GM12865 (cell line): ENCODE measurements at regions not wholly inside any gene's neighbourhood (a gene's known extent, or its start where the extent isn't known, plus 50 kb on each side); places are given as distances from the start of the nearest gene placed in this dataset.
"Not testable (repeated sequence)": the region's sequence is repeated elsewhere in the genome, so short reads cannot be mapped to it uniquely, and the experiment has no call there.

Source experiments
- DNase-seq: peaks from one replicate; pipeline ENCODE4 v3.0.0; 2010; ENCODE audit warnings: low read depth
- H3K4me3 ChIP-seq: 2 replicates; pipeline ENCODE4 v1.5.1; 2011; ENCODE audit warnings: mild to moderate bottlenecking, low read depth, low read length, control low read depth

- not testable (repeated sequence) for DNase-seq, H3K4me3 ChIP-seq
Observed at GRCh38 chr9:63450836-63451235, 1834.2 kb downstream of the FOXD4L5 start.

DNA sequence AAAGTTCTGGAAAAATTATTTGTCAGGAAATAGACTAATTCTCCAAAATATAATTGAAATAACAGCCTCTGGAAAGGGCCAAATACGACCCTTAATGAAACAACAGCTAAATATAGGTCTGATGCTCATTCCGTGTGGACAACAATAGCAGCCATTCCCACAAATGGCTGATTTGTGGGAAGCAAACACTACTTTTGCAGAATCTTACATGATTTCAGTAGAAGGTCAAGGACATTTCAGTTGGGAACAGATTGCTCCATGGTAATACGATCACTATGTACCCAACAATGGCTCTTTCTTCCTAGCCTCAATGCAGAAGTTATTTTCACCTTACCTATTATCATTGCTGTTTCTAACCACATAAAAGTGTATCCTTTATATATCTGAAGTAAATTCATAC, 1859.9 kb downstream of the FOXD4L5 start:
- not testable (repeated sequence) for DNase-seq, H3K4me3 ChIP-seq

DNA sequence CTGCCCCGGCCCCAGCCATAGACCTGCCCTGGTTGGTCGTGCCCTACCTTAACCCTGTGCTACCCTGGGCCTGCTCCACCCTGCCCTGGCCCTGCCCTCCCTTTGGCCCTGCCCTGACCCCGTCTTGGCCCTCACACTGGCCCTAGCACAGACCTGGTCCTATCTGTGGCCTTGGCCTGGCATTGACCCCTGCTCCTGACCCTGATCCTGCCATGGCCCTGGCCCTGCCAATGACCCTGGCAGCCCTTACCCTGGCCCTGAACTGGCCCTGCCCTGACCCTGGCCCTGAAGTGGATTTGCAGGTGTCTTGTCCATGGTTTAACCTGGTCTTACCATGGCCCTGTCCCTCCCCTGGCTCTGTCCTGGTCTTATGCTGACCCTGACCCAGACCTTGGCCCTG, 1894.1 kb downstream of the FOXD4L5 start:
- not testable (repeated sequence) for H3K4me3 ChIP-seq, DNase-seq

DNA sequence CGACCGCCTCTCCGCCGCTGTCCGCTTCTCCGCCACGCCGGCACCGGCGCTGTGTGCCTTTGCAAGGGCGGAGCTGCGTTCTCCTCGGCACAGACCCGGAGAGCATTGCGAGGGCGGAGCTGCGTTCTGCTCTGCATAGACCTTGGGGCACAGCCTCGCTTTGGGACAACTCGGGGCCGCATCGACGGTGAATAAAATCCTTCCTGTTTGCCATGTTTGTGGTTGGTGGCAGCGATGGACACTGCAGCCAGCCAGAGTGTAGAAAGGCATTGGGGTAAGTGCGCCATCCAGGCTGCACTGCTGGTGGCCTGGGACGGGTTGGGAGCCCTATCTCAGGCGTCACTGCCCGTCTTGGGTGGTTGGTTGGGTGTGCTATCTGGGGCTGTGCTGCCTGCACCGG, 1899.5 kb downstream of the FOXD4L5 start:
- H3K4me3 ChIP-seq: not testable (repeated sequence)
- peak; percentile 7 for DNase-seq

DNA sequence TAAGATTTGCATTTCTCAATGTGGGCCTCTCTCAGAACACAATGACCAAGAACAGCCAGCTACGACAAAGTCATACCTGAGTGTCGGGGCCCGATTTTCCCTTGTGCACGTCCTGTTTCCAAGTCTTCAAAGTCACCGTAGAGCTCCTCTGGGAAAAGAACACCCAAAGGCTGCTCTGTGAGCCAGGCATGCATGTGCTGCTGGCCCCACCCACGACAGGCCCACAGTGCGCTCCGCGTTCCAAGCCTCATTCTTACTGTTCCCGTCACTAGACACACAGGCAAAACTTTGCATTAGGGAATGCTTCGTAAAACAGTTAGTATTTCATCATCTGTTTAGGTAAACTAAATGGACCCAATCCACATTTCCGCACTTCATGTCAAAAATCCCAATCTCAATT, 1905.1 kb downstream of the FOXD4L5 start:
- DNase-seq, H3K4me3 ChIP-seq: not testable (repeated sequence)

GRCh38 chr9:63354219-63354618, 1930.8 kb downstream of the FOXD4L5 start:
- not testable (repeated sequence) for H3K4me3 ChIP-seq
- peak; percentile 45 for DNase-seq

DNA sequence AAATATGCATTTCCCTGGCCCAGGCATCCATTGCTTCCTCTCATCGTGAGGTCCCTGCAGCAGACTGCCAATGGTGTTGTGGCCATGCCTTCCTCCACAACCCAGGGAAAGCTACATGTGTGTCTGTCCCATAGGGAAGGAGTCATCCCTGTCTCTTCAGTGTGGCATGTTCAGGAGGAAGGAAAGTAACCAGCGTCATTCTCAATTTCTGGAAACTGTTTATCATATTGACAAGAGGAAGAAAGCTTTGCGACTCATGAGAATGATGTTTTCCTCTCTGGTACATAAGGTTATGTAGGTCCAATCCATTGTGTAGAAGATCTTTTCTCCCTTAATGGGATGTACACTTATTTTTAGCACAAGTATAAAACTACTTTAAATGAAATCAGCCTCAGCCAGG, 1937.7 kb downstream of the FOXD4L5 start:
- not testable (repeated sequence) for DNase-seq, H3K4me3 ChIP-seq

DNA sequence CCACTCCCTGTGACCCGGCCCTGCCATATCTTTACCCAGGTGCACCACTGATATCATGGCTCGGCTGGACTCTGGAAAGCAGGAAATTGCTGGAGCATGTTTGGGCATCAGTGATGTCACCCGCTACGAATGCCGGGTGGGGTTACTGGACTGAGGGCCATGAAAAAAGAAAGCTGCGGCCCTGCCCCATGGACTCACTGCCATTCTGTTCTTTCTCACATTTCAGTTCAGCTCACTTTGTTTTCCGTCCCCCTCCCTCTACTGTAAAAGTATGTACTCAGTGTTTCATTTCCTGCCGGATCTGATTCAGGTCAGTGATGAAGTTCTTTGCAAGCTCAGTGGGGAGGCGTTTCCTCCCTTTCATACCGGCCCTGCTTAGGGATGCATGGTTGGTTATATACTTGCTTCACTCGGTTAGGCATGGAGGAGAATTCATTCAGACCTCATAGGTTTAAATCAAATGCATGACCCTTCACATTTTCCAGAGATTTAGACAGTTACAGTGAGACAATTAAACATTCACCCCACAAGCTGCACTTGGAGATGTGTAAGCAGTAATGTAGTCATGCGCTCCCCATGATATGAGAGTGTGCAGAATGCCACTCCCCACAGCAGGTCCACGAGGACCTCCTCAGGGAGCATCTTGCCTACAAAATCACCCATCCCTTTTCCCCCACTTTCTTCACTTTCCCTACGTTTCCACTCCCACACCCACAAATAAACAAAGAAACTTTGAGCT, 1938.5 kb downstream of the FOXD4L5 start:
- not testable (repeated sequence) for H3K4me3 ChIP-seq
- DNase-seq: peak; percentile 87

- not testable (repeated sequence) for H3K4me3 ChIP-seq, DNase-seq
Observed at GRCh38 chr9:63344408-63344807, 1940.6 kb downstream of the FOXD4L5 start.

DNA sequence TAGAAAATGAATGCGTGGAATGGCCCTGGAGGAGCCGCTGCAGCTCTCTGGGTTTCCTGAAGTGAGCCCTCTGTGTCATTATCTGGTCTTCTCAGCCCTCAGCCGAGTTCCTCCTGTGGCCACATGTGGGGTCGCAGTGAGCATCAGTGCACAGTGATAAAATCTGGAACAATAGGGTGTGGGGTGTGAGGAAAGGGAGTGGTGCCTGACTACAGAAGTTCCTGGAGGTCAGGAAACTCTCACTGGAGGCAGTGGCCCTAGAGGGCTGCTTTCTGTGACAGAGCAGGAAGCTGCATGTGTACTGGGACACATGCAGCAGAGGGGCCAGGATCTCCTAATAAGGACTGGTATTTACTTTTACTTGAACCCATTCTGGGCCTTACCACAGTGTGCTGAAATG, 1942.5 kb downstream of the FOXD4L5 start:
- DNase-seq: not testable (repeated sequence)

GRCh38 chr9:63337899-63338604, 1947.0 kb downstream of the FOXD4L5 start:
- not testable (repeated sequence) for H3K4me3 ChIP-seq, DNase-seq

More for the DNA sequence above, 1942.5 kb downstream of the FOXD4L5 start:
- not testable (repeated sequence) for H3K4me3 ChIP-seq

DNA sequence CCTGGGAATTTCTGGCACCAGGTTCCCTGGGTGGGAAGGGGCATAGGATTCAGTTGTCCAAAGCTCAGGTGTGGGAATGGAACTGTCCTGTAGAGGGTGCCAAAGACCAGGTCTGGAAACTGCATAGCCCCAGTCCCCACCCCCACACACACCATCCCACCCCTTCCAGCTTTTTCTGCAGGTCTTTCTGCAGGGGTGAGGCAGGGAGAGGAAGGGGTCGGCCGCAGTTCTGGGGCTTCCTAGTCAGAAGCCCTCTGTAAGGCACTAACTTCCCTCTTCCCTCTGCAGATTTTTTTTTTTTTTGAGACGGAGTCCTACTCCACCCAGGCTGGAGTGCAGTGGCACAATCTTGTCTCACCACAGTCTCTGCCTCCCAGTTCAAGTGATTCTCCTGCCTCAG, 1949.7 kb downstream of the FOXD4L5 start:
- not testable (repeated sequence) for H3K4me3 ChIP-seq, DNase-seq

- H3K4me3 ChIP-seq, DNase-seq: not testable (repeated sequence)
Observed at GRCh38 chr9:63334187-63334586, 1950.8 kb downstream of the FOXD4L5 start.

DNA sequence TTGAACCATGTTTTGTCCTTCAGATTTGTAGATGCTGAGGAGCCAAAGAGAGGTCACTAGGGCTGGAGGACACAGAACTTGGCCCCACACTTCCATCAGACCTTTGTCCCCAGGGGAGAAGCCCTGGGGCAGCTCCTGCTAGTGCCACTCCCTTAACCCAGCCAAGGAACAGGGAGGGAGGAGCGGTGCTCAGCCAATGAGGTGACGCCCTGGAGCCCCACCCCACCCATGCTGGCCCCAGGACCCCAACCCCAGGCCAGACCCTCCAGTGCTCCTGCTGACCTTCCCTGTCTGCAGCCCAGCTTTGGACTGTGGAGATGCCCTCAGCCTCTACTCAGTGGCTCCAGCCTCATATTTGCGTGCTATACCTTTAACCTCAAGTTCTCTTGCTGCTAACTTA, 1951.9 kb downstream of the FOXD4L5 start:
- H3K4me3 ChIP-seq, DNase-seq: not testable (repeated sequence)

DNA sequence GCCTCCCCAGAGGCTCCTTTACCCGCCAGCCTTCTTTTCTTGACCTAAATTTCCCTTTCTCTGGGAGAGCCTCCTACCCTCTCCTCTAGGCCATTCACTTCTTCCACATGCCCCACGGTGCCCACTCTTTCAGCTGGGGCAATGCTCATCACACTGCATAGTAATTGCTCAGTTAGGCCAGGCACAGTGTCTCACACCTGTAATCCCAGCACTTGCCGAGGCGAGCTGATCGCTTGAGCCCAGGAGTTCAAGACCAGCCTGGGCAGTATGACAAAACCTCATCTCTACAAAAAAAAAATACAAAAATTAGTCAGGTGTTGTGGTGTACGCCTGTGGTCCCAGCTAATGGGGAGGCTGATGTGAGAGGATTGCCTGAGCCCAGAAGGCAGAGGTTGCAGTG, 1956.7 kb downstream of the FOXD4L5 start:
- not testable (repeated sequence) for DNase-seq, H3K4me3 ChIP-seq

DNA sequence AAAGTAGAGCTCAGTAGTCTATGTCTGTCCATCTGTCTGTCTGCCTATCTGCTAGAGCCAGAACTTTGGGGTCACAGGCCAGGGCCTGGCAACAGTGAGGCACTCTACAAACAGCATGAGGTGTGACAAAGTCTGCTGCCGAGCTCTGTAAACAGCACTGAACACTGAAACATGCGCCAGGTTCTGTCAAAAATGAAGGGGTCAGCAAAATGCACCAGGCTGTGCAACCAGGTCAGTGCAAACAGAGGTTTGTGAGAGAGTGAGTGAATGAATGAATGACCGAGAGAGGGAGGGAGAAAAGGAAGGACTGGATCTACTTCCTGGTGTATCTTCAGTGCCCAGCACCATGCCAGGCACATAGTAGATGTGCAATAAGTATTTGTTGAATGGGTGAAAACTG, 1957.8 kb downstream of the FOXD4L5 start:
- DNase-seq, H3K4me3 ChIP-seq: not testable (repeated sequence)

DNA sequence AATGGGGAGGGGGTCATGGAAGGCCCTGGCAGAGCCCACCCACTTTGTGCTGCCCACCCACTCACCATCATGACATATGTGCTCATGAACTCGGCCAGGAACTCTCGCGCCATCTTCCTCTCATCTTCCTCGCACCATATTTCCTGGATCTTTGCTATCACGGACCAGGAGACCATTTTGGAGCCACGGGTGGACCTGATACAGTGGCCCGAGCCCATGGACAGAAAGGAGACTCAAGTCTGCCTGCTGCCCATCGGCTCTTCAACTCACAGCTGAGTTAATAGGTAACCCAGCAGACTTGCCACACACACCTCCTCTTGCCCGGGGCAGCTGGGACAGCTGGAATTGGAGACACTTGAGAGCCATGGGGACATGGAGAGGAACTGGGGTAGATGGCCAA, 1958.3 kb downstream of the FOXD4L5 start:
- not testable (repeated sequence) for DNase-seq, H3K4me3 ChIP-seq

DNA sequence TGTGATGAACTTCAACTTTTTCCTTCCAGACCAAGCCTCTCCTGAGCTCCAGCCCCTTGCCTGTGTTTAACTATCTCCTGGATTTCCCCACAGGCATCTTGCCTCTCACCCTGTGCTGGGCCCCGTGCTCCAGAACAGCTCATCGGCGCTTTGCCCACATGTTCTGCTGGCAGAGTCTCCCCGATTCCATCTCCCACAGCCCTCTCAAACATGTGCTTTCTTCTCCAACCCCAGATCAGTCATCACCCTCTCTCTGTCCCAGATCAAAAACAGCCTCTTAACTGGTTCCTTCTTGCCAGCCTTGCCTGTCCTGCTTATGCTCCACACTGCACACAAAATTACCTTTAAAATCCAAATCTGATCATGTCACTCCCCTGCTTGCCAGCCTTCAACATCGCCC, 1959.3 kb downstream of the FOXD4L5 start:
- DNase-seq, H3K4me3 ChIP-seq: not testable (repeated sequence)

- not testable (repeated sequence) for H3K4me3 ChIP-seq, DNase-seq
Observed at GRCh38 chr9:63318093-63318492, 1966.9 kb downstream of the FOXD4L5 start.

- not testable (repeated sequence) for DNase-seq
Observed at GRCh38 chr9:63315387-63315786, 1969.6 kb downstream of the FOXD4L5 start.

More at GRCh38 chr9:63315387-63315786, 1969.6 kb downstream of the FOXD4L5 start:
- not testable (repeated sequence) for H3K4me3 ChIP-seq
